SK-N-SH treated with all-trans-retinoic acid at 6 μM for 48 hours (cell line): ENCODE measurements at regions not wholly inside any gene's neighbourhood (a gene's known extent, or its start where the extent isn't known, plus 50 kb on each side); places are given as distances from the start of the nearest gene placed in this dataset.

ENCODE experiments used
- ATAC-seq: fragments of 200-7000 bp; cut with Tn5 transposase; 3 replicates; pipeline ENCODE4 v1.9.1; 2020; ENCODE audit warnings: mild to moderate bottlenecking, moderate library complexity
- ARNTL ChIP-seq: fragments of 450-650 bp; formaldehyde crosslinking; IDR thresholded peaks from 2 replicates; pipeline ENCODE4 v1.5.0; 2020; ENCODE audit warnings: low read depth, mild to moderate bottlenecking, moderate library complexity, borderline replicate concordance
- BACH2 ChIP-seq: fragments of 250-450 bp; sonication (Bioruptor Pico); IDR thresholded peaks from 2 replicates; pipeline ENCODE4 v1.9.0; 2021; ENCODE audit warnings: mild to moderate bottlenecking, borderline replicate concordance
- CSDC2 ChIP-seq: fragments of 250-450 bp; sonication (Bioruptor Pico); IDR thresholded peaks from 2 replicates; pipeline ENCODE4 v1.5.0; 2020; ENCODE audit warnings: mild to moderate bottlenecking, moderate library complexity
- OSR1 ChIP-seq: fragments of 250-450 bp; sonication (Bioruptor Pico); IDR thresholded peaks from 2 replicates; pipeline ENCODE4 v1.8.0; 2022; ENCODE audit warnings: moderate library complexity, mild to moderate bottlenecking, inconsistent platforms
- RARB ChIP-seq: fragments of 250-450 bp; sonication (Bioruptor Pico); IDR thresholded peaks from 2 replicates; pipeline ENCODE4 v1.8.0; 2021; ENCODE audit warnings: mild to moderate bottlenecking, moderate library complexity
- TCF4 ChIP-seq: fragments of 250-450 bp; sonication (Bioruptor Pico); IDR thresholded peaks from 2 replicates; pipeline ENCODE4 v1.8.0; 2021; ENCODE audit warnings: mild to moderate bottlenecking, moderate library complexity, borderline replicate concordance
- ZC3H10 ChIP-seq: fragments of 250-450 bp; sonication (Bioruptor Pico); IDR thresholded peaks from 2 replicates; pipeline ENCODE4 v1.5.1; 2021; ENCODE audit warnings: mild to moderate bottlenecking, moderate library complexity
- ZFP3 ChIP-seq: fragments of 250-450 bp; sonication (Bioruptor Pico); IDR thresholded peaks from 2 replicates; pipeline ENCODE4 v1.5.0; 2020; ENCODE audit warnings: mild to moderate bottlenecking, moderate library complexity
- ZFP30 ChIP-seq: fragments of 450-650 bp; formaldehyde crosslinking; IDR thresholded peaks from 2 replicates; pipeline ENCODE4 v1.5.0; 2022; ENCODE audit warnings: mild to moderate bottlenecking, moderate library complexity
- ZNF70 ChIP-seq: fragments of 450-650 bp; formaldehyde crosslinking; IDR thresholded peaks from 2 replicates; pipeline ENCODE4 v1.5.0; 2020; ENCODE audit warnings: mild to moderate bottlenecking, moderate library complexity
- ZNF8 ChIP-seq: fragments of 450-650 bp; formaldehyde crosslinking; IDR thresholded peaks from 2 replicates; pipeline ENCODE4 v1.5.0; 2020; ENCODE audit warnings: mild to moderate bottlenecking, moderate library complexity
- TF ChIP-seq, protein P1 (sequence below): fragments of 250-450 bp; sonication (Bioruptor Pico); IDR thresholded peaks from 2 replicates; pipeline ENCODE4 v1.5.0; 2020; ENCODE audit warnings: mild to moderate bottlenecking, moderate library complexity
- TF ChIP-seq, protein P2 (sequence below): fragments of 250-450 bp; sonication (Bioruptor Pico); IDR thresholded peaks from 2 replicates; pipeline ENCODE4 v1.8.0; 2020; ENCODE audit warnings: mild to moderate bottlenecking, moderate library complexity, borderline replicate concordance
- TF ChIP-seq, protein P3 (sequence below): fragments of 250-450 bp; sonication (Bioruptor Pico); IDR thresholded peaks from 2 replicates; pipeline ENCODE4 v1.5.1; 2020; ENCODE audit warnings: low read depth, mild to moderate bottlenecking, moderate library complexity
- TF ChIP-seq, protein P4 (sequence below): fragments of 250-450 bp; sonication (Bioruptor Pico); IDR thresholded peaks from 2 replicates; pipeline ENCODE4 v1.5.1; 2021; ENCODE audit warnings: mild to moderate bottlenecking, moderate library complexity
- TF ChIP-seq, protein P5 (sequence below): fragments of 250-450 bp; sonication (Bioruptor Pico); IDR thresholded peaks from 2 replicates; pipeline ENCODE4 v1.8.0; 2021; ENCODE audit warnings: low read depth, mild to moderate bottlenecking, moderate library complexity, borderline replicate concordance

DNA sequence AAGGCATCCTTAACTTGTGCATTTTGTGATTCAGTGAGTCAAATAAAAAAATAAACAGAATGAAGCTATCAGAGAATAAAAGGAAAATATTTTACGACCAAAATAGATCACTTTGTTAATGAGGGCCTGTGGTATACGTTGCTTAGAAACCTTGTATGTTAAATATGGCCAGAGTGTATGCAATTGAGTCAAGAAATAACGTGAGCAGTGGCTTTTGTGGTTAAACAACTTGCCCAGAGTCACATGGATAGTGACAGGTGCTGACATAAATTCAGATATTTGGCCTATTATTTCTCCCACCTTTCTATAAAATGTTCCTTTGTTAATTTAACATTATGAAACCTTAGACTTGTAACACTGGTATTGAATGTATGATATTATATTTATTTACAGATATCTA, 393.4 kb downstream of the PABPC4L start:
- TF ChIP-seq ZC3H10 (no peak), BACH2 (CRISPR knock-in tag) (no peak), ZFP3 (CRISPR knock-in tag) (no peak), ZFP30 (CRISPR knock-in tag) (no peak), ZNF8 (CRISPR knock-in tag) (no peak), CSDC2 (CRISPR knock-in tag) (no peak), OSR1 (no peak), ARNTL (CRISPR knock-in tag) (no peak), ZNF70 (CRISPR knock-in tag) (no peak), TCF4 (no peak)
- TF ChIP-seq, protein P1, sequence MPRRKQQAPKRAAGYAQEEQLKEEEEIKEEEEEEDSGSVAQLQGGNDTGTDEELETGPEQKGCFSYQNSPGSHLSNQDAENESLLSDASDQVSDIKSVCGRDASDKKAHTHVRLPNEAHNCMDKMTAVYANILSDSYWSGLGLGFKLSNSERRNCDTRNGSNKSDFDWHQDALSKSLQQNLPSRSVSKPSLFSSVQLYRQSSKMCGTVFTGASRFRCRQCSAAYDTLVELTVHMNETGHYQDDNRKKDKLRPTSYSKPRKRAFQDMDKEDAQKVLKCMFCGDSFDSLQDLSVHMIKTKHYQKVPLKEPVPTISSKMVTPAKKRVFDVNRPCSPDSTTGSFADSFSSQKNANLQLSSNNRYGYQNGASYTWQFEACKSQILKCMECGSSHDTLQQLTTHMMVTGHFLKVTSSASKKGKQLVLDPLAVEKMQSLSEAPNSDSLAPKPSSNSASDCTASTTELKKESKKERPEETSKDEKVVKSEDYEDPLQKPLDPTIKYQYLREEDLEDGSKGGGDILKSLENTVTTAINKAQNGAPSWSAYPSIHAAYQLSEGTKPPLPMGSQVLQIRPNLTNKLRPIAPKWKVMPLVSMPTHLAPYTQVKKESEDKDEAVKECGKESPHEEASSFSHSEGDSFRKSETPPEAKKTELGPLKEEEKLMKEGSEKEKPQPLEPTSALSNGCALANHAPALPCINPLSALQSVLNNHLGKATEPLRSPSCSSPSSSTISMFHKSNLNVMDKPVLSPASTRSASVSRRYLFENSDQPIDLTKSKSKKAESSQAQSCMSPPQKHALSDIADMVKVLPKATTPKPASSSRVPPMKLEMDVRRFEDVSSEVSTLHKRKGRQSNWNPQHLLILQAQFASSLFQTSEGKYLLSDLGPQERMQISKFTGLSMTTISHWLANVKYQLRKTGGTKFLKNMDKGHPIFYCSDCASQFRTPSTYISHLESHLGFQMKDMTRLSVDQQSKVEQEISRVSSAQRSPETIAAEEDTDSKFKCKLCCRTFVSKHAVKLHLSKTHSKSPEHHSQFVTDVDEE (CRISPR knock-in tag), result no peak
- TF ChIP-seq, protein P2, sequence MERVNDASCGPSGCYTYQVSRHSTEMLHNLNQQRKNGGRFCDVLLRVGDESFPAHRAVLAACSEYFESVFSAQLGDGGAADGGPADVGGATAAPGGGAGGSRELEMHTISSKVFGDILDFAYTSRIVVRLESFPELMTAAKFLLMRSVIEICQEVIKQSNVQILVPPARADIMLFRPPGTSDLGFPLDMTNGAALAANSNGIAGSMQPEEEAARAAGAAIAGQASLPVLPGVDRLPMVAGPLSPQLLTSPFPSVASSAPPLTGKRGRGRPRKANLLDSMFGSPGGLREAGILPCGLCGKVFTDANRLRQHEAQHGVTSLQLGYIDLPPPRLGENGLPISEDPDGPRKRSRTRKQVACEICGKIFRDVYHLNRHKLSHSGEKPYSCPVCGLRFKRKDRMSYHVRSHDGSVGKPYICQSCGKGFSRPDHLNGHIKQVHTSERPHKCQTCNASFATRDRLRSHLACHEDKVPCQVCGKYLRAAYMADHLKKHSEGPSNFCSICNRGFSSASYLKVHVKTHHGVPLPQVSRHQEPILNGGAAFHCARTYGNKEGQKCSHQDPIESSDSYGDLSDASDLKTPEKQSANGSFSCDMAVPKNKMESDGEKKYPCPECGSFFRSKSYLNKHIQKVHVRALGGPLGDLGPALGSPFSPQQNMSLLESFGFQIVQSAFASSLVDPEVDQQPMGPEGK, result no peak
- TF ChIP-seq, all 23 proteins: peak for 0
- no peak for ATAC-seq

DNA sequence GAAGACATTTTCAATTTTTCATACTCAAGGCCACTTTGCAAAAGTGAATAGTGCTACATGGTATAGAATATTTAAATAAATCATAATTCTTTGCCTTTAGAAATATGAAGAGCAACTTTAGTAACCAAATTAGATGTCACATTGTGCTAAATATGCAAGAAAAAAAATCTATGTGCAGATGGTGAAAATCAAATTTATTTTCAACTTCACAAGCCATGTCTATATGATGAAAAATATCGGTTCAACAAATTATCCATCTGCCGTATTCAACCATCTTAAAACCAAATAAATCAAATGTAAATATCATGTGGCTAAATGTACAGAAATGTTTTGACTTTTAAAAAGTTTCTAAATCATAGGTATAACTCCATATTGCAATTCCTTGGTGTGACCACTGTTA, 398.2 kb downstream of the PABPC4L start:
- ATAC-seq, result no peak
- TF ChIP-seq, protein P1 (CRISPR knock-in tag), result no peak
- TF ChIP-seq, protein P3, sequence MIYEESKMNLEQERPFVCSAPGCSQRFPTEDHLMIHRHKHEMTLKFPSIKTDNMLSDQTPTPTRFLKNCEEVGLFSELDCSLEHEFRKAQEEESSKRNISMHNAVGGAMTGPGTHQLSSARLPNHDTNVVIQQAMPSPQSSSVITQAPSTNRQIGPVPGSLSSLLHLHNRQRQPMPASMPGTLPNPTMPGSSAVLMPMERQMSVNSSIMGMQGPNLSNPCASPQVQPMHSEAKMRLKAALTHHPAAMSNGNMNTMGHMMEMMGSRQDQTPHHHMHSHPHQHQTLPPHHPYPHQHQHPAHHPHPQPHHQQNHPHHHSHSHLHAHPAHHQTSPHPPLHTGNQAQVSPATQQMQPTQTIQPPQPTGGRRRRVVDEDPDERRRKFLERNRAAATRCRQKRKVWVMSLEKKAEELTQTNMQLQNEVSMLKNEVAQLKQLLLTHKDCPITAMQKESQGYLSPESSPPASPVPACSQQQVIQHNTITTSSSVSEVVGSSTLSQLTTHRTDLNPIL (CRISPR knock-in tag), result no peak
- TF ChIP-seq ZFP30 (CRISPR knock-in tag) (no peak), RARB (CRISPR knock-in tag) (no peak), OSR1 (no peak), ZNF8 (CRISPR knock-in tag) (no peak), ZFP3 (CRISPR knock-in tag) (no peak), CSDC2 (CRISPR knock-in tag) (no peak)
- TF ChIP-seq, protein P4, sequence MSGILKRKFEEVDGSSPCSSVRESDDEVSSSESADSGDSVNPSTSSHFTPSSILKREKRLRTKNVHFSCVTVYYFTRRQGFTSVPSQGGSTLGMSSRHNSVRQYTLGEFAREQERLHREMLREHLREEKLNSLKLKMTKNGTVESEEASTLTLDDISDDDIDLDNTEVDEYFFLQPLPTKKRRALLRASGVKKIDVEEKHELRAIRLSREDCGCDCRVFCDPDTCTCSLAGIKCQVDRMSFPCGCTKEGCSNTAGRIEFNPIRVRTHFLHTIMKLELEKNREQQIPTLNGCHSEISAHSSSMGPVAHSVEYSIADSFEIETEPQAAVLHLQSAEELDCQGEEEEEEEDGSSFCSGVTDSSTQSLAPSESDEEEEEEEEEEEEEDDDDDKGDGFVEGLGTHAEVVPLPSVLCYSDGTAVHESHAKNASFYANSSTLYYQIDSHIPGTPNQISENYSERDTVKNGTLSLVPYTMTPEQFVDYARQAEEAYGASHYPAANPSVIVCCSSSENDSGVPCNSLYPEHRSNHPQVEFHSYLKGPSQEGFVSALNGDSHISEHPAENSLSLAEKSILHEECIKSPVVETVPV (CRISPR knock-in tag), result no peak
- TF ChIP-seq, protein P5, sequence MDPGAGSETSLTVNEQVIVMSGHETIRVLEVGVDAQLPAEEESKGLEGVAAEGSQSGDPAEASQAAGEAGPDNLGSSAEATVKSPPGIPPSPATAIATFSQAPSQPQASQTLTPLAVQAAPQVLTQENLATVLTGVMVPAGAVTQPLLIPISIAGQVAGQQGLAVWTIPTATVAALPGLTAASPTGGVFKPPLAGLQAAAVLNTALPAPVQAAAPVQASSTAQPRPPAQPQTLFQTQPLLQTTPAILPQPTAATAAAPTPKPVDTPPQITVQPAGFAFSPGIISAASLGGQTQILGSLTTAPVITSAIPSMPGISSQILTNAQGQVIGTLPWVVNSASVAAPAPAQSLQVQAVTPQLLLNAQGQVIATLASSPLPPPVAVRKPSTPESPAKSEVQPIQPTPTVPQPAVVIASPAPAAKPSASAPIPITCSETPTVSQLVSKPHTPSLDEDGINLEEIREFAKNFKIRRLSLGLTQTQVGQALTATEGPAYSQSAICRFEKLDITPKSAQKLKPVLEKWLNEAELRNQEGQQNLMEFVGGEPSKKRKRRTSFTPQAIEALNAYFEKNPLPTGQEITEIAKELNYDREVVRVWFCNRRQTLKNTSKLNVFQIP (CRISPR knock-in tag), result no peak
- TF ChIP-seq, protein P2, result no peak
- TF ChIP-seq, all 23 proteins: peak for 0
